GM21576 (cell line): ENCODE measurements at regions not wholly inside any gene's neighbourhood (a gene's known extent, or its start where the extent isn't known, plus 50 kb on each side); places are given as distances from the start of the nearest gene placed in this dataset.

Experiments
- ATAC-seq: cut with Tn5 transposase; IDR thresholded peaks from one replicate; pipeline ENCODE4 v1.9.1; 2021; ENCODE audit warnings: mild to moderate bottlenecking, moderate library complexity; ENCODE audit not compliant: unreplicated experiment

DNA sequence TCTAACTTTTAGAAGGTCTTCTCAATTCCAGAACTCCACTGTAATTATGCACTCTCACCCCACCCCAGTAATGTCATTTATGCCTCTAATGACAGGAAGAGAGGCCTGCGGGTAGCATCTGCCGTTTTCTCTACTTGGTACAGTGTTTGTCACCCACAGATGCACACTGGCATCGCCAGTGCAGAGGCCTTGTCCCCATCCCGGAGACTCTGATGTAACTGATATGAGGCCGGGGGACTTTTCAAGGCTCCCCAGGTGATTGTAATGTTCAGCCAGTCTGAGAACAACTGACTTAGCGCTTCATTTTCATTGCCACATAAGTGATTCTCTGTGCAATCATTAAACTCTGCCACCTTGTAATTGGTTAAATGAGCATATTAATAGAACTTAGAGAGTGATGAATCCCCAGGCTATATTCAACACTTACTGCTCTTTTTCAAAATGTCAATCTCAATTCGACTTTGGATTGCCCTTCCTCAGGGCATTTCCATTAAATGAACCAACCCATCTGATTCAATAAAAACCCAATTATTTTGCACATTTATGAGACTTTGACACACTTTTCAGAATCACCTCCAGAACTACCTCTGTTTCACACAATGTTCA is 113.2 kb downstream of the HERPUD2 start:
- no peak for ATAC-seq

GRCh38 chr7:35576031-35576573 is 118.8 kb downstream of the HERPUD2 start:
- ATAC-seq: no peak

DNA sequence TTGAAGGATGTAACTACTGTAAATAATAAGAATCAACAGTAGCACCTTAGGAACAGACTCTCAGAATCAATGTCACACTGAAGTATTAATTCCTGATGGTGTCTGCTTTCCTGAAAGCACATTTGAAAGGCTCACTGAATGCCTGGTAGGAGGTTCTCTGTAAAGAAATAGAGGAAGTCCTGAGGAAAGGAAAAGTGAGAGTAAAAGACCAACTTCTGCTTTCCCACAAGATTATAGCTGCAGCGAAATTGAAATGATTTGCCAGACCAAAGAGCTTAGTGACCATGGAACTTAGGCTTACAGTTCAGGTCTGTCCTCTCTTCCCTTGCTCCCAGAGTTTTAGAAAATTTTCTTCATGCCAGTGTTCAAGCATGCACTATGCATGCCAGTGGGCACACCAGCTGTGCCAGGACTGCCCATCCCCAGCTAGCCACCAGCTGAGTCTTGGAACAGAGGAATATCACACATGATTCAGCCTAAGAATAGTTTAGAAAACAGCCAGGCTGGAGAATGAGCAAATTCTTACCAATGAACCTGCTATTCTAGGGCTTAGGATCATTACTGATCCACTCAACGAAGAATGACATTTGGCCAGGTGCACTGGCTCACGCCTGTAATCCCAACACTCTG is 123.2 kb downstream of the HERPUD2 start:
- no peak for ATAC-seq

- ATAC-seq: no peak
Observed at GRCh38 chr7:35570937-35571336, 124.0 kb downstream of the HERPUD2 start.

GRCh38 chr7:35565927-35566326 is 129.0 kb downstream of the HERPUD2 start:
- ATAC-seq: no peak

- ATAC-seq: no peak
Observed at GRCh38 chr7:35558841-35559240, 136.1 kb downstream of the HERPUD2 start.

DNA sequence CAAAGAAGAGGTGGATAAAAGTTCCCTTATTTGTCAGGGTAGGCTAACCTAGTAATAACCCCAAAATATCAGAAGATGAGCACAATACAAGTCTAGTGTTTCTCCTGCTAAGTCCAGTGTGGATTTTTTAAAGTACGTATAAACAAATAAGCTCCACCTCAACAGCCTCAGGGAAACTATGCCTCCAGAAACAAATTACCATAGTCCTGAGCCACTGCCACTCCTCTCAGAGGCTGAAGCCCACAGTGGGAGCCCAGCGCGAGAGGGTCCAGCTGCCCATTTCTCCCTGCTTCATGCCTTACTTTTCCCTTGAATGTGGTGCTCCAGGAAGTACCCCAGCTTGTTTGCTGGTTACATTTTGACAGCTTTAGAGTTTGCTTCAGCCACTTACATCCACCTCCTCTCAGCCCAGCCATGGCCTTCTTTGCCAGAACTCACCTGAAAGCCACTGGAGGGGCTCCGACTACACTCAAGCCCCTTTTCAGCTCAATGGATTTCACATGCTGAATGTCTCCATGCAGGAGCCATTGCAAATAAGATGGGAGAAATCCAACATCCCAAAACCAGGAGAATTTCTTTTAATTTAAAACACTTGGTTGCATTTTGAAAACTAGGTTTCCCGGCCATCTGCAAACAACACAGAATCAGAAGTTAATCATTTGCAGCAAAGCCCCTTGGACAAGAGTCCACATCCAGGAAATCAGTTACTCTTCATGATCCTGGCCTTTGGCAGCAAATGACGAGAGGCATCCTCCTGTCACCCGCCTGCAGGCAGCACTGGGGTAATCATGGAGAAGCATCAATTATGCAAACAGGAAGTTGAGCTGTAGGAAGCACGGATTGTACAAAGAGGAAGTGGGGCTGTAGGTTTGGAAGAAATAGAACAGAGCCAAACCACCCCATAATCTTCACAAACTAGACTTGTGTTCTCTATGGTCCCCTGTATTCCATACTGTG is 138.1 kb downstream of the HERPUD2 start:
- no peak for ATAC-seq

DNA sequence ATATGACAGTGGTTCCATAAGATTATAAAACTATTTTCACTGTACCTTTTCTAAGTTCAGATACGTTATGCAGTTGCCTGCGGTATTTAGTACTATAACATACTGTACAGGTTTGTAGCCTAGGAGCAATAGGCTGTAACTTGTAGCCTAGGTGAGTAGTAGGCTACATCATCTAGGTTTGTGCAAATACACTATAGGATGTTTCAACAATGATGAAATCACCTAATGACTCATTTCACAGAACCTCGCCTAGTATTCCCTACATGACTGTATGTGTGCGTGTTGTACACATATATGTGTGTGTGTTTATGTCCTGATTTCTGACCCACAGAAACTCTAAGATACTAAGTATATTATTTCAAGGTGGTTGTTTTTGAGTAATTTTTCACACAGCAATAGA is 139.0 kb downstream of the HERPUD2 start:
- no peak for ATAC-seq

GRCh38 chr7:35555386-35555785 is 139.5 kb downstream of the HERPUD2 start:
- ATAC-seq: no peak

DNA sequence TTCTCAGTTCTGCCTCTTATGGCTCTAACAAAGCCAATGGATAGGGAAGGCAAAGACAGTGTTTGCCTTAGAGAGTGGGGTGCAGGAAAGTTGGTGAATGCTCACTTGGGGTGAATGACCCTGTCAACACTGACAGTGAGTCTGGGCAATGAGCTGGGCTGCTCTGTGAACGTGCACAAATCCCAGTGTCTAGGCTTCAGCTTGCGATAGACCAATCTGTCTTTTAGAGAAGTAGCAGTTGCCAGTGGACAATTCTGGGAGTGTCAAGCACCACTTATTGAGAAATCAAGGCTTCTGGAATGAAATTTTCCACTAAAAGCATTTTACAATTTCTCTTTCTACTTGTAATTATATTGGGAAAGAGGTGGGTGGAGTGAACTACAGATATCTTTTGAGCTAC is 141.4 kb downstream of the HERPUD2 start:
- no peak for ATAC-seq

DNA sequence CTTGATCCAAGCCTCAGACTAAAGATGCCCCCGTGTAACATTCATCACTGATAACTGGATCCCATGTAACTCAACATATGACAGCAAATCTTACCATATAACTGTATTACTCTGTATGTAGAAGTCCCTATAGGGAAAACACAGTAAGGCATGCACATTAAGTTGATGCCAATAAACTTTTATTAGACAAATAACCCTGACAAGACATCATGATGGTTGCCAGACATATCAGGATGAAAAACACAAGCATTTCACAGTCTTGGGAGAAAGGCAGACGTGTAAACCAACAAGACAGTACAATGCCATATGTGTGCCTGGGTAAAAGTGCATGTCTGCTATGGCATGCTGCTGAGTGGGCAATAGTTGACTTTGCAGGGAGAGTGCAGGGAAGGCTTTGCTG is 142.2 kb downstream of the HERPUD2 start:
- ATAC-seq: no peak

DNA sequence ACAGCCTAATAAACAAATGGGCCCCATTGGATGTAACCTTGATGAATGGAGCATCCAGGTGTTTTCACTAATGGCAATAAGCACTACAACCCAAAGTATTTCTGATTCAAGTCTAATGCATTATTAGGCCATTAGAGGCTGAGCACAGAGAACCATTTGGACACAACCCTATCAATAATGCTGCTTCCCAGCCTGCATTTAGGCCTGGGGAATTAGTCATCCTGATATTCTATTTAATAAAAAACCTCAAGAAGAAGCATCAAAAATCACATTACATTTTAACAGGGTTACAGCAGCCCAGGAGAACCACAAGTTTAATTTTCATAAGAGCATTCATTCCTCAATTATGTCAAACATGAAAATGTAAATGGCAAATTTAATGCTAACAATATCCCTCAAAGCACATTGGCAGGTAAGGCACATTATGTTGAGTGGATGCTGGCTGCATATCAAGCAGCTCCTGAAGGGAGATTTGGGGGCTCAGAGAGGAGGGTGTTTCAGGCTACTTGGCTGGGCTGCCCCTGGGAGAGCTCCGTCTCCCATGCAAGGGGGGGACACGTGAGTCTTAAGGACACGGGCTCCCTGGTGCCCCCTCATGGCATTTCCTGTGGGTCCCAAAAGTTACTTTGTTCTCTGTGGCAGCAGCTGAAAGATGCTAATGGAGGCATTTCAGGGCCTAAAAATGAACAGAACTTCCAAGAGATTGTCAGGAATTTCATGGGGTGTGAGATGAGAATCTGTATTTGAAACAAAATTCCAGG is 143.4 kb downstream of the HERPUD2 start:
- ATAC-seq: no peak

DNA sequence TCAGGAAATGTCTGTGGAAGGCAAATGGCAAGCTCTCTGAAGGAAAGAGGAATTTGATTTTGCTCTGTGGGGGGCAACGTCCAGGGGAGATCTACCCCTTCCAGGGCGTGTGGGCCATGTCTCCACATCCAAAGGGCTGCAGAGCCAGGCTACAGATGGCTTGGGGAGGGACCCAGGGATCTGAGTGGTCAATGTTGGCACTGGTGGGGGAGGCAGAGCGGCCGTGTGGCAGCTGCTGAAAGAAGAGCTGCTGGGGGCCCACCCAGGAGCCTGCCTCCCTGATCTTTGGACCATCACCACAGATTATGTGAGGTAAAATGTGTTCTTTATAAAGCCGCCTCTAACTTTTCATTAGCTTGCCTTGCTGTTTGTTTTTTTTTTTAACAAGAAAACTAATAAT is 144.1 kb downstream of the HERPUD2 start:
- ATAC-seq: no peak

GRCh38 chr7:35549781-35550180 is 145.2 kb downstream of the HERPUD2 start:
- no peak for ATAC-seq

- no peak for ATAC-seq
Observed at GRCh38 chr7:35548291-35548690, 146.6 kb downstream of the HERPUD2 start.

GRCh38 chr7:35546691-35547429 is 148.1 kb downstream of the HERPUD2 start:
- ATAC-seq: no peak

DNA sequence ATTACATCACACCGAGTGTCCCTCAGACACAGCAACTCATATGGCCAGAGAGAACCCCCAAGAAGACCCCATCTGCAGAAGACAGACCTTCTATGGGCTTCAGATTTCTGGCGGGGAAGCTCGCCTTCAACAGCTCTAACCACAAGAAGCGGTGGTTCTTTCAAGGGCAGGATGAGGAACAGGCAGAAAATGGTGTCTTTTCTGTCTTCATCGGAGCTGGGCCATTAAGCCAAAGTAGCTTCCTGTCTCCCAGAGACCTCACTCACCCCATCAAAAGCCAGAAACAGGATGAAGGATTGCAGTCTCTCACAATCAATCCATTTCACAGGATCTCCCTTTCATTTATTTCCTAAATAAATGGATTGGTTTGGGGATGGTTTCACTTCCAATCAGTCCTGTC is 149.1 kb downstream of the HERPUD2 start:
- no peak for ATAC-seq

- ATAC-seq: no peak
Observed at GRCh38 chr7:35544028-35544742, 150.8 kb downstream of the HERPUD2 start.
